ENCODE measurements at regions not wholly inside any gene's neighbourhood (a gene's known extent, or its start where the extent isn't known, plus 50 kb on each side); places are given as distances from the start of the nearest gene placed in this dataset.

DNA sequence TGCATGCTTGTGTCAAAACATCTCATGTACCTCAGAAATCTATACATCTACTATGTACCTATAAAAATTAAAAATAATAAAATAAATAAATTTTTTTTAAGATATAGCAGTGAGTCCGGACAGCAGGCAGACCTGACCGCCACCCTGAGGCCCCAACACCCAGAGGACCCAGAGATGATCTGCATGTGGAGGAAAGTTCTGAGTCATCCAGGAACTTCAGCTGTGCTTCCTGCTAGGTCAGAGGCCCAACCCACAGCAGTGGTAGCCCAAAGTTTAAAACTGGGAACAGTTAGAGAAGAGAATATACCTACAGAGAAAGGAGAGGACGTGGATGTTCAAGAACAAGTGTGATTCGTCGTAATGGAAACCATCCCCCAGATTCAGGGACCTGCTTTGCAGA lies 683.7 kb upstream of the NRP1 start:
- TF ChIP-seq CTCF (IDR thresholded peaks at IDR 0.05) (no peak), POLR2A (IDR thresholded peaks at IDR 0.05) (no peak)
